Activated CD4-positive, alpha-beta T cell treated with anti-CD3 and anti-CD28 coated beads for 36 hours (primary cell): ENCODE measurements at regions not wholly inside any gene's neighbourhood (a gene's known extent, or its start where the extent isn't known, plus 50 kb on each side); places are given as distances from the start of the nearest gene placed in this dataset.

ENCODE experiments used
- ATAC-seq: fragments of 200-7000 bp; cut with Tn5 transposase; one replicate; pipeline ENCODE4 v1.10.0; 2021; ENCODE audit warnings: mild to moderate bottlenecking, moderate library complexity
- CTCF ChIA-PET: fragments of 350-600 bp; sonication (Branson Sonifier 250); formaldehyde crosslinking; loops from one replicate; lab custom pipeline; 2021; ENCODE audit warnings: antibody characterized with exemption; lab: Charles Lee
- POLR2A ChIA-PET: fragments of 350-600 bp; sonication (Branson Sonifier 250); formaldehyde crosslinking; loops from one replicate; lab custom pipeline; 2021; ENCODE audit warnings: antibody characterized with exemption, inconsistent platforms; lab: Charles Lee
- DNase-seq: peaks from one replicate; pipeline ENCODE4 v3.0.0-alpha.2; 2020
- H3K27ac Mint-ChIP-seq: one replicate; pipeline ENCODE4 v1.8.0; 2021; ENCODE audit warnings: mixed read lengths
- H3K27me3 Mint-ChIP-seq: one replicate; pipeline ENCODE4 v1.8.0; 2021; ENCODE audit warnings: mixed read lengths
- H3K36me3 Mint-ChIP-seq: one replicate; pipeline ENCODE4 v1.8.0; 2021; ENCODE audit warnings: low read depth, mixed read lengths
- H3K4me1 Mint-ChIP-seq: one replicate; pipeline ENCODE4 v1.8.0; 2021; ENCODE audit warnings: mixed read lengths
- H3K4me3 Mint-ChIP-seq: one replicate; pipeline ENCODE4 v1.8.0; 2021; ENCODE audit warnings: mild to moderate bottlenecking, moderate library complexity, mixed read lengths
- H3K9me3 Mint-ChIP-seq: one replicate; pipeline ENCODE4 v1.8.0; 2021; ENCODE audit warnings: low read depth, mixed read lengths
- intact Hi-C, 2 experiments: fragments of 100-400 bp; cut with DNase I in 1 of 2; cut with micrococcal nuclease in 1 of 2; formaldehyde crosslinking; loops; one replicate each; pipeline versions ENCODE4 v1.14.2 to v1.15.1; 2022 to 2024; cut with DNase I, micrococcal nuclease

GRCh38 chr7:32293833-32294232 lies 196.3 kb downstream of the LSM5 start:
- ATAC-seq: no peak

DNA sequence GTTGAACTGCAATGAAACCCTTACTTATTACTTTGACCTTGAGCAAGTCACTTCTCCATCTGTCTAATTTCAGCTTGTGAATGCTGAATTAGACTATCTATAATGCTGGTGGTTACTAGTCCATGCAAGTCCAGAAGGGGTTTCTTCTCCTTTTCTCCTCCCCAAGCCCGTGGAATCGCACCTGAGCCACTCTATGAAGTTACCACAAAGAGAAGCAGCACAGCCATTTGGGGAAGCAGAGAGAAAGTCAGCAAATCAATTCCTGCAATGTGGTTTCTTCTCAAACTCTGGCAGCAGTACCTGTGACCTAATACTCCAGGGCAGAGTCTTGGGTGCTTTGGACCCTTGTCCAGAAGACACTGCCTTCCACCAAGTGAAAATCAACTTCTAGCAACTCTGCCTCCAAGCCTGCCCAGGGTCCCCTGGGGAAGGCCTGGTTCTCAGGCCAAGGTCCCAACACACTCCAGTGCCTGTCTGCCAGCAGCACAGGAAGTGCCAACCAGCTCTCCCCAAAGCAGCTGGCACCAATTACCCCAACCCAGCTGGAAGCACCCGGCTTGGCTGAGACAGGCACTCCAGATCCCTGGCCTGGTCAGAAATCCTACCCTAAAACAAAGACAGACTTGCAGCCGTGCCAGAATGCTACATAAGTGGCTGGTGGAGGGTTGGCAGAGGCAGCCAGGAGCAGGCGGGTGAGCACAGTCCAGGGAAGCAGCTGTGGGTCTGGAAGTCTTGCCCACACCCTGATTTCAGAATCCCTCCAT lies 200.3 kb downstream of the LSM5 start:
- no peaks in the 10 kb centered on the region for H3K36me3 Mint-ChIP-seq
- H3K27me3 Mint-ChIP-seq: peaks cover 2% of the 10 kb centered on the region
- DNase-seq (no peak), ATAC-seq (no peak)
- H3K4me1 Mint-ChIP-seq: no peaks in the 10 kb centered on the region
- CTCF ChIA-PET: no interaction called here
- POLR2A ChIA-PET: interaction anchor here (0.6 kb wide), 1 partner anchor 14 kb away, joined by 4 read pairs; no protein-coding TSS in a partner anchor
- H3K27ac Mint-ChIP-seq: no peak overlapping the region
- intact Hi-C loops: no loop called here
- no peaks in the 10 kb centered on the region for H3K9me3 Mint-ChIP-seq
- H3K4me3 Mint-ChIP-seq: no peak overlapping the region

More at GRCh38 chr7:32293833-32294232, 196.3 kb downstream of the LSM5 start:
- Mint-ChIP-seq H3K27ac (no peak overlapping the region), H3K9me3 (no peaks in the 10 kb centered on the region), H3K27me3 (peaks cover 21% of the 10 kb centered on the region), H3K36me3 (no peaks in the 10 kb centered on the region), H3K4me1 (peaks cover 2% of the 10 kb centered on the region), H3K4me3 (no peak overlapping the region)
- intact Hi-C loops: no loop called here
- ChIA-PET CTCF (no interaction called here), POLR2A (no interaction called here)
- DNase-seq: no peak

- H3K27me3 Mint-ChIP-seq: peaks cover 5% of the 10 kb centered on the region
- no peaks in the 10 kb centered on the region for H3K9me3 Mint-ChIP-seq
- ChIA-PET CTCF (no interaction called here), POLR2A (no interaction called here)
- no peaks in the 10 kb centered on the region for H3K36me3 Mint-ChIP-seq
- DNase-seq (no peak), ATAC-seq (no peak)
- H3K4me3 Mint-ChIP-seq: no peak overlapping the region
- intact Hi-C loops: no loop called here
- no peaks in the 10 kb centered on the region for H3K4me1 Mint-ChIP-seq
- H3K27ac Mint-ChIP-seq: no peak overlapping the region
These were observed 204.5 kb downstream of the LSM5 start for GRCh38 chr7:32285698-32286097.

GRCh38 chr7:32283546-32283945 lies 206.6 kb downstream of the LSM5 start:
- Mint-ChIP-seq H3K4me3 (no peak overlapping the region), H3K4me1 (no peaks in the 10 kb centered on the region), H3K9me3 (no peaks in the 10 kb centered on the region), H3K36me3 (no peaks in the 10 kb centered on the region), H3K27ac (no peak overlapping the region), H3K27me3 (peaks cover 5% of the 10 kb centered on the region)
- intact Hi-C loops: no loop called here
- CTCF ChIA-PET: no interaction called here
- DNase-seq: no peak
- no peak for ATAC-seq
- POLR2A ChIA-PET: no interaction called here

- Mint-ChIP-seq H3K27ac (no peak overlapping the region), H3K9me3 (no peaks in the 10 kb centered on the region), H3K27me3 (peaks cover 8% of the 10 kb centered on the region), H3K36me3 (no peaks in the 10 kb centered on the region), H3K4me1 (no peaks in the 10 kb centered on the region), H3K4me3 (no peak overlapping the region)
- DNase-seq (no peak), ATAC-seq (no peak)
- intact Hi-C loops: loop anchor here in 1 of 2 experiments (10.0 kb wide), 1 partner anchor 65 kb away; no protein-coding TSS in a partner anchor
- ChIA-PET CTCF (no interaction called here), POLR2A (no interaction called here)
These were observed 209.3 kb upstream of the PDE1C start for GRCh38 chr7:32279500-32279899.

GRCh38 chr7:32275216-32276009 lies 205.2 kb upstream of the PDE1C start:
- H3K36me3 Mint-ChIP-seq: no peaks in the 10 kb centered on the region
- POLR2A ChIA-PET: no interaction called here
- no peaks in the 10 kb centered on the region for H3K9me3 Mint-ChIP-seq
- no peak overlapping the region for H3K27ac Mint-ChIP-seq
- DNase-seq (peak; percentile 30), ATAC-seq (peak; percentile 26)
- intact Hi-C loops: loop anchor here in 1 of 2 experiments (10.0 kb wide), 1 partner anchor 61 kb away; no protein-coding TSS in a partner anchor
- peaks cover 8% of the 10 kb centered on the region for H3K27me3 Mint-ChIP-seq
- CTCF ChIA-PET: interaction anchor here (0.6 to 0.7 kb wide), 2 partner anchors 35 to 879 kb away, joined by 3 read pairs; no protein-coding TSS in a partner anchor
- no peaks in the 10 kb centered on the region for H3K4me1 Mint-ChIP-seq
- H3K4me3 Mint-ChIP-seq: no peak overlapping the region

- ATAC-seq: no peak
- ChIA-PET CTCF (interaction anchor here (0.6 kb wide), 1 partner anchor 830 kb away, joined by 4 read pairs; no protein-coding TSS in a partner anchor), POLR2A (no interaction called here)
- no peak for DNase-seq
- no peak overlapping the region for H3K4me3 Mint-ChIP-seq
- H3K9me3 Mint-ChIP-seq: no peaks in the 10 kb centered on the region
- no peak overlapping the region for H3K27ac Mint-ChIP-seq
- H3K4me1 Mint-ChIP-seq: no peaks in the 10 kb centered on the region
- H3K27me3 Mint-ChIP-seq: peaks cover 8% of the 10 kb centered on the region
- intact Hi-C loops: loop anchor here in 1 of 2 experiments (10.0 kb wide), 1 partner anchor 58 kb away; no protein-coding TSS in a partner anchor
- H3K36me3 Mint-ChIP-seq: no peaks in the 10 kb centered on the region
These were observed 203.1 kb upstream of the PDE1C start for GRCh38 chr7:32273297-32273696.

DNA sequence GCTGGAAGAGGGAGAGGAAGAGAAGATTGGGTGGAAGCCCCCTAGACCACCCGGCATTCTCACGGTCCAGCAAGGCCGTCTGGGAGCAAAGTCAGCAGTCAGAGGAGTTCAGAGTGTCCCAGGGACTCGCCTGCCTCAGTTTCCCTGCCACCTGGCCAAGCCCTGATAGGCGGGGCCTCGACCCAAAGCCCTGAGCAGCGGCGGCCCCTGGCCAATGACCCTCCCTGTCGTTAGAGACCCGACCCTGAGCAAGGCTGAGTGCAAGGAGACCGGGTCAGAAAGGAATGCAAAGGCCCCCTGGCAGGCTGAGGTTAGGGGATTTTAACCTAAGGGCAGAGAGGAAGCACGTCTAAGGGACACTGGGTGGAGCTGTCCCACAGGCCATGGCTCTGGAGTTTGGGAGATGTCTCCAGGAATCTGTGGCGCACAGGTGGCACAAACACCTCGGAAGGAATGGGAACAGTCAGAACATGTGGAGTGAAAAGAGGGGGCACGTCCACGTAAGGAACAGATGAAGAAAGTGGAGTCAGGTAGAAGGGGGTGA lies 196.8 kb upstream of the PDE1C start:
- Mint-ChIP-seq H3K27me3 (peaks cover 3% of the 10 kb centered on the region), H3K9me3 (peaks cover 2% of the 10 kb centered on the region)

GRCh38 chr7:32264702-32265284 lies 194.6 kb upstream of the PDE1C start:
- no peaks in the 10 kb centered on the region for H3K36me3 Mint-ChIP-seq
- intact Hi-C loops: no loop called here
- peaks cover 2% of the 10 kb centered on the region for H3K9me3 Mint-ChIP-seq
- ChIA-PET POLR2A (no interaction called here), CTCF (no interaction called here)
- no peaks in the 10 kb centered on the region for H3K4me1 Mint-ChIP-seq
- H3K27ac Mint-ChIP-seq: no peak overlapping the region
- no peak overlapping the region for H3K4me3 Mint-ChIP-seq
- peaks cover 3% of the 10 kb centered on the region for H3K27me3 Mint-ChIP-seq
- ATAC-seq (no peak), DNase-seq (no peak)

More for the DNA sequence above, 196.8 kb upstream of the PDE1C start:
- H3K4me1 Mint-ChIP-seq: no peaks in the 10 kb centered on the region
- ATAC-seq: no peak
- POLR2A ChIA-PET: no interaction called here
- CTCF ChIA-PET: no interaction called here
- H3K27ac Mint-ChIP-seq: no peak overlapping the region
- no peak overlapping the region for H3K4me3 Mint-ChIP-seq
- intact Hi-C loops: no loop called here
- no peak for DNase-seq
- no peaks in the 10 kb centered on the region for H3K36me3 Mint-ChIP-seq

DNA sequence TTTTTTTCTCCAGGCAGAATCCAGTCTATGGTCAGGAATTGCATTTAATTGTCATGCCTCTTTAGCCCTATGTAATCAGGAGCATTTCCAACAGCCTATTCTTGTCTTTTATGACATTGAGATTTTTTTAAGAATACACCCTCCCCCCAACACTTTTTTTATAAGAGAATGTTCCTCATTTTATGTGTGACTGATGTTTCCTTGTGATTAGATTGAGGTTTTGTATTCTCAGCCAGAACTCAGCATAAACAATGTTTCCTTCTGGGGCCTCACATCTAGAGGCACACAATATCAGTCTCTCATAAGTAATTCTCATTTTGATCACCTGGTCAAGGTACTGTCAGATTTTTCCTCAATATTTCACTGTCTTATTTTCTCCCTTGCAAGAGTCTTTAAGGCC lies 193.4 kb upstream of the PDE1C start:
- Mint-ChIP-seq H3K27me3 (peaks cover 3% of the 10 kb centered on the region), H3K4me1 (no peaks in the 10 kb centered on the region), H3K4me3 (no peak overlapping the region), H3K27ac (no peak overlapping the region), H3K36me3 (no peaks in the 10 kb centered on the region), H3K9me3 (peaks cover 2% of the 10 kb centered on the region)
- ChIA-PET CTCF (no interaction called here), POLR2A (no interaction called here)
- DNase-seq (no peak), ATAC-seq (no peak)
- intact Hi-C loops: no loop called here

DNA sequence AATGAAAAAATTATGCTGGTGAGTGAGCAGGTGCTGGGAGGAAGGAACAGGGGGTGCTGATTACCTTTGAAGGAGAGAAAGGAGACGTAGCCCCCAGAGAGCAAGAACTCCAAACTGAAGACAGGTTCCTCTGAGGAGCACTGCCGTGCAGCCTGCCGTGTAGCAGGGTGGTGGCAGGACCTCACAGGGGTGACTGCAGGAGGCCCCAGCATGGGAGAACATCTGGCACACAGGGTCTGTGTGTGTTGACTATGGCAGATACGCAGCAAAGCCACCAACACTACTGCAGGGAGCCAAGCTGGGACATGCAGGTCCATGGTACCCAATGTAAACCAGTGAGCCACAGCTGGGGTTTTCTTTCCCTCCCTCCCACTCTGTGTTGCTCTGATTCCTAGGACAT lies 192.1 kb upstream of the PDE1C start:
- POLR2A ChIA-PET: no interaction called here
- H3K27ac Mint-ChIP-seq: no peak overlapping the region

More for the DNA sequence above, 192.1 kb upstream of the PDE1C start:
- CTCF ChIA-PET: interaction anchor here (0.6 kb wide), 1 partner anchor 9 kb away, joined by 4 read pairs; no protein-coding TSS in a partner anchor
- H3K4me3 Mint-ChIP-seq: no peak overlapping the region
- peaks cover 2% of the 10 kb centered on the region for H3K9me3 Mint-ChIP-seq
- DNase-seq (no peak), ATAC-seq (no peak)
- peaks cover 3% of the 10 kb centered on the region for H3K27me3 Mint-ChIP-seq
- intact Hi-C loops: no loop called here
- no peaks in the 10 kb centered on the region for H3K4me1 Mint-ChIP-seq
- H3K36me3 Mint-ChIP-seq: no peaks in the 10 kb centered on the region
